ENCODE measurements at regions not wholly inside any gene's neighbourhood (a gene's known extent, or its start where the extent isn't known, plus 50 kb on each side); places are given as distances from the start of the nearest gene placed in this dataset.
"Not testable (repeated sequence)": the region's sequence is repeated elsewhere in the genome, so short reads cannot be mapped to it uniquely, and the experiment has no call there.

- no peak for DNase-seq (ENCODE audit: low spot score)
Measured at GRCh38 chr5:158514986-158515359, 584.7 kb downstream of the EBF1 start.

- DNase-seq (ENCODE audit: low spot score) = no peak
Measured at GRCh38 chr5:158514319-158514985, 585.3 kb downstream of the EBF1 start.

- no peak for DNase-seq (ENCODE audit: low spot score)
Measured at GRCh38 chr5:158513490-158514318, 586.0 kb downstream of the EBF1 start.

GRCh38 chr5:158511454-158511853 lies 588.3 kb downstream of the EBF1 start:
- no peak for DNase-seq (ENCODE audit: low spot score)

GRCh38 chr5:158510479-158510878 lies 589.2 kb downstream of the EBF1 start:
- DNase-seq (ENCODE audit: low spot score) = no peak

GRCh38 chr5:158506648-158507047 lies 593.1 kb downstream of the EBF1 start:
- DNase-seq (ENCODE audit: low spot score) = no peak

GRCh38 chr5:158502686-158503085 lies 597.0 kb downstream of the EBF1 start:
- no peak for DNase-seq (ENCODE audit: low spot score)

- DNase-seq (ENCODE audit: low spot score) = no peak
Measured at GRCh38 chr5:158499892-158500418, 599.8 kb downstream of the EBF1 start.

- DNase-seq (ENCODE audit: low spot score) = no peak
Measured at GRCh38 chr5:158499075-158499891, 600.4 kb downstream of the EBF1 start.

GRCh38 chr5:158496624-158497023 lies 603.1 kb downstream of the EBF1 start:
- no peak for DNase-seq (ENCODE audit: low spot score)

- no peak for DNase-seq (ENCODE audit: low spot score)
Measured at GRCh38 chr5:158494541-158494940, 605.2 kb downstream of the EBF1 start.

GRCh38 chr5:158494044-158494443 lies 605.7 kb downstream of the EBF1 start:
- not testable (repeated sequence) for DNase-seq (ENCODE audit: low spot score)

- no peak for DNase-seq (ENCODE audit: low spot score)
Measured at GRCh38 chr5:158492841-158493242, 606.9 kb downstream of the EBF1 start.

GRCh38 chr5:158492136-158492535 lies 607.6 kb downstream of the EBF1 start:
- no peak for DNase-seq (ENCODE audit: low spot score)

GRCh38 chr5:158487664-158488063 lies 612.1 kb downstream of the EBF1 start:
- no peak for DNase-seq (ENCODE audit: low spot score)

GRCh38 chr5:158487156-158487555 lies 612.6 kb downstream of the EBF1 start:
- DNase-seq (ENCODE audit: low spot score) = no peak

- no peak for DNase-seq (ENCODE audit: low spot score)
Measured at GRCh38 chr5:158486566-158486965, 613.1 kb downstream of the EBF1 start.

- DNase-seq (ENCODE audit: low spot score) = no peak
Measured at GRCh38 chr5:158485604-158486081, 614.1 kb downstream of the EBF1 start.

GRCh38 chr5:158485047-158485446 lies 614.7 kb downstream of the EBF1 start:
- no peak for DNase-seq (ENCODE audit: low spot score)

GRCh38 chr5:158484150-158484549 lies 615.6 kb downstream of the EBF1 start:
- DNase-seq (ENCODE audit: low spot score) = no peak

GRCh38 chr5:158483281-158483860 lies 616.3 kb downstream of the EBF1 start:
- no peak for DNase-seq (ENCODE audit: low spot score)

- no peak for DNase-seq (ENCODE audit: low spot score)
Measured at GRCh38 chr5:158482125-158482524, 617.6 kb downstream of the EBF1 start.
